OCI-LY7 (cell line): ENCODE measurements at regions not wholly inside any gene's neighbourhood (a gene's known extent, or its start where the extent isn't known, plus 50 kb on each side); places are given as distances from the start of the nearest gene placed in this dataset.

Source experiments
- BruUV-seq: library from RNA; stranded (reverse); fragments of 400-500 nt; replicated peaks from 2 replicates; lab custom pipeline; 2021; lab: Mats Ljungman, UMichigan
- CTCF ChIA-PET: fragments of 300-600 bp; sonication (Branson Sonifier 250); formaldehyde crosslinking; loops from one replicate; lab custom pipeline; 2022; ENCODE audit warnings: antibody characterized with exemption; ENCODE audit not compliant: unreplicated experiment; lab: Charles Lee
- POLR2A ChIA-PET: fragments of 300-600 bp; sonication (Branson Sonifier 250); formaldehyde crosslinking; loops from one replicate; lab custom pipeline; 2022; ENCODE audit warnings: antibody characterized with exemption; lab: Charles Lee
- DNase-seq: peaks from one replicate; pipeline ENCODE4 v3.0.0-alpha.2; 2015; ENCODE audit warnings: low spot score
- H2AFZ ChIP-seq: fragments of 200-600 bp; sonication (generic), shearing (Covaris generic); 2 replicates; pipeline ENCODE4 v1.6.1; 2014; ENCODE audit warnings: mild to moderate bottlenecking, antibody characterized with exemption, low read length, moderate library complexity
- H3K27ac ChIP-seq: fragments of 200-600 bp; sonication (generic); 2 replicates; pipeline ENCODE4 v1.5.1; 2014; ENCODE audit warnings: mixed run types, low read depth, mild to moderate bottlenecking, moderate library complexity, low read length, inconsistent platforms; ENCODE audit not compliant: poor library complexity, severe bottlenecking
- H3K36me3 ChIP-seq: fragments of 200-600 bp; sonication (generic); 2 replicates; pipeline ENCODE4 v1.6.1; 2014; ENCODE audit warnings: mild to moderate bottlenecking, antibody characterized with exemption, low read length, moderate library complexity, mixed read lengths; ENCODE audit not compliant: insufficient read depth
- H3K4me1 ChIP-seq: fragments of 200-600 bp; sonication (generic); 2 replicates; pipeline ENCODE4 v1.5.1; 2014; ENCODE audit warnings: mild to moderate bottlenecking, low read length; ENCODE audit not compliant: insufficient read depth, poor library complexity, severe bottlenecking
- H3K4me2 ChIP-seq: fragments of 200-600 bp; sonication (generic); 2 replicates; pipeline ENCODE4 v1.6.1; 2014; ENCODE audit warnings: mild to moderate bottlenecking, low read length
- H3K4me3 ChIP-seq: fragments of 200-600 bp; sonication (generic); 2 replicates; pipeline ENCODE4 v1.5.1; 2014; ENCODE audit warnings: mild to moderate bottlenecking, low read depth, low read length; ENCODE audit not compliant: poor library complexity, severe bottlenecking
- H3K79me2 ChIP-seq: fragments of 200-600 bp; sonication (generic); 2 replicates; pipeline ENCODE4 v1.6.1; 2016; ENCODE audit warnings: low read depth, mild to moderate bottlenecking, low read length, moderate library complexity, mixed read lengths; ENCODE audit not compliant: insufficient read depth
- H3K9me2 ChIP-seq: fragments of 200-600 bp; sonication (generic); 2 replicates; pipeline ENCODE4 v1.6.1; 2016; ENCODE audit warnings: mild to moderate bottlenecking, low read length, mixed read lengths; ENCODE audit not compliant: insufficient read depth
- H3K9me3 ChIP-seq: fragments of 200-600 bp; sonication (generic); 2 replicates; pipeline ENCODE4 v1.6.1; 2014; ENCODE audit warnings: mild to moderate bottlenecking, mixed run types, low read length, mixed read lengths
- H4K20me1 ChIP-seq: fragments of 200-600 bp; sonication (generic); 2 replicates; pipeline ENCODE4 v1.6.1; 2014; ENCODE audit warnings: mild to moderate bottlenecking, antibody characterized with exemption, low read length, moderate library complexity, mixed read lengths; ENCODE audit not compliant: insufficient read depth
- CTCF ChIP-seq: fragments of 200-600 bp; sonication (generic); conservative IDR thresholded peaks from 2 replicates; pipeline ENCODE4 v1.5.1; 2014; ENCODE audit warnings: mild to moderate bottlenecking, antibody characterized with exemption, low read length, moderate library complexity, mixed read lengths
- EZH2phosphoT487 ChIP-seq: fragments of 200-600 bp; sonication (generic); IDR thresholded peaks from 2 replicates; pipeline ENCODE4 v1.6.1; 2018; ENCODE audit warnings: low read depth, borderline replicate concordance, mild to moderate bottlenecking, mixed run types, antibody characterized with exemption, low read length, moderate library complexity, mixed read lengths
- intact Hi-C: fragments of 100-400 bp; cut with micrococcal nuclease; formaldehyde crosslinking; loops from one replicate; pipeline ENCODE4 v1.10.0; 2022; ENCODE audit not compliant: unreplicated experiment

GRCh38 chr2:226673314-226673723 is 126.3 kb downstream of the IRS1 start:
- DNase-seq = no peak
- Histone ChIP-seq H3K79me2 (no peaks in the 10 kb centered on the region), H3K4me1 (no peaks in the 10 kb centered on the region), H3K9me3 (no peaks in the 10 kb centered on the region), H2AFZ (no peak overlapping the region), H3K9me2 (no peaks in the 10 kb centered on the region), H4K20me1 (no peaks in the 10 kb centered on the region), H3K27ac (no peak overlapping the region), H3K4me2 (no peak overlapping the region), H3K36me3 (no peaks in the 10 kb centered on the region), H3K4me3 (no peak overlapping the region)
- intact Hi-C loops = no loop called here
- TF ChIP-seq CTCF (no peak), EZH2phosphoT487 (no peak)
- BruUV-seq = no TSS peak
- ChIA-PET CTCF (no interaction called here), POLR2A (interaction anchor here (0.7 to 0.8 kb wide), 2 partner anchors 277 to 960 kb away, joined by 3 to 4 read pairs; no protein-coding TSS in a partner anchor)

- no peak overlapping the region for H2AFZ ChIP-seq
- no peaks in the 10 kb centered on the region for H3K4me1 ChIP-seq
- no peaks in the 10 kb centered on the region for H3K79me2 ChIP-seq
- no peaks in the 10 kb centered on the region for H4K20me1 ChIP-seq
- DNase-seq = no peak
- intact Hi-C loops = no loop called here
- no peaks in the 10 kb centered on the region for H3K9me2 ChIP-seq
- H3K27ac ChIP-seq = no peak overlapping the region
- no TSS peak for BruUV-seq
- no peak overlapping the region for H3K4me3 ChIP-seq
- TF ChIP-seq CTCF = no peak
- no peak for TF ChIP-seq EZH2phosphoT487
- no peak overlapping the region for H3K4me2 ChIP-seq
- ChIA-PET CTCF (no interaction called here), POLR2A (no interaction called here)
- H3K36me3 ChIP-seq = no peaks in the 10 kb centered on the region
- no peaks in the 10 kb centered on the region for H3K9me3 ChIP-seq
Measured at GRCh38 chr2:226671141-226671676, 128.4 kb downstream of the IRS1 start.

GRCh38 chr2:226669905-226670304 is 129.7 kb downstream of the IRS1 start:
- DNase-seq = no peak
- intact Hi-C loops = no loop called here
- H3K27ac ChIP-seq = no peak overlapping the region
- BruUV-seq = no TSS peak
- no peaks in the 10 kb centered on the region for H3K4me1 ChIP-seq
- H2AFZ ChIP-seq = no peak overlapping the region
- H4K20me1 ChIP-seq = no peaks in the 10 kb centered on the region
- H3K9me3 ChIP-seq = no peaks in the 10 kb centered on the region
- no peak overlapping the region for H3K4me2 ChIP-seq
- no peaks in the 10 kb centered on the region for H3K9me2 ChIP-seq
- no peak for TF ChIP-seq CTCF
- TF ChIP-seq EZH2phosphoT487 = no peak
- no peak overlapping the region for H3K4me3 ChIP-seq
- no peaks in the 10 kb centered on the region for H3K79me2 ChIP-seq
- POLR2A ChIA-PET = no interaction called here
- CTCF ChIA-PET = no interaction called here
- H3K36me3 ChIP-seq = no peaks in the 10 kb centered on the region
